SK-N-MC (cell line): ENCODE measurements at regions not wholly inside any gene's neighbourhood (a gene's known extent, or its start where the extent isn't known, plus 50 kb on each side); places are given as distances from the start of the nearest gene placed in this dataset.

ENCODE experiments used
- DNase-seq: peaks from one replicate; pipeline ENCODE4 v3.0.0-alpha.2; 2011; ENCODE audit warnings: low read depth, low spot score
- H3K27ac ChIP-seq: fragments of 200-600 bp; sonication (generic); 2 replicates; pipeline ENCODE4 v1.5.1; 2016; ENCODE audit warnings: mixed run types
- H3K36me3 ChIP-seq: fragments of 200-600 bp; sonication (generic); 2 replicates; pipeline ENCODE4 v1.6.1; 2017; ENCODE audit warnings: antibody characterized with exemption, low read length, mixed read lengths; ENCODE audit not compliant: insufficient read depth
- H3K4me3 ChIP-seq: fragments of 200-600 bp; sonication (generic); 2 replicates; pipeline ENCODE4 v1.5.1; 2016
- H3K9ac ChIP-seq: fragments of 200-600 bp; sonication (generic); 2 replicates; pipeline ENCODE4 v1.8.0; 2017; ENCODE audit warnings: mixed run types, mixed read lengths; ENCODE audit not compliant: insufficient read length
- H3K9me3 ChIP-seq: fragments of 200-600 bp; sonication (generic); 2 replicates; pipeline ENCODE4 v1.6.1; 2017; ENCODE audit warnings: low read depth, mild to moderate bottlenecking, antibody characterized with exemption, low read length, moderate library complexity, mixed read lengths
- EZH2 ChIP-seq: fragments of 200-600 bp; sonication (generic); IDR thresholded peaks from one replicate; pipeline ENCODE4 v1.6.1; 2017; ENCODE audit warnings: antibody characterized with exemption
- FOXP2 ChIP-seq: optimal IDR thresholded peaks from 2 replicates; pipeline ENCODE3; 2011; ENCODE audit warnings: mild to moderate bottlenecking, moderate library complexity; ENCODE audit not compliant: insufficient read depth; ENCODE audit errors: extremely low read length, control extremely low read depth
- POLR2AphosphoS5 ChIP-seq: IDR thresholded peaks from 2 replicates; pipeline ENCODE4 v1.6.1; 2012; ENCODE audit warnings: mild to moderate bottlenecking, low read depth, low read length, borderline replicate concordance

GRCh38 chr13:22455036-22455435, 725.7 kb upstream of the SGCG start:
- Histone ChIP-seq H3K9ac (no peak overlapping the region), H3K4me3 (no peak overlapping the region), H3K36me3 (no peaks in the 10 kb centered on the region), H3K9me3 (no peaks in the 10 kb centered on the region), H3K27ac (no peak overlapping the region)
- no peak for DNase-seq
- no peak for TF ChIP-seq FOXP2
- no peak for TF ChIP-seq EZH2
- no peak for TF ChIP-seq POLR2AphosphoS5

GRCh38 chr13:22461854-22462490, 718.8 kb upstream of the SGCG start:
- no peak for DNase-seq
- no peak overlapping the region for H3K27ac ChIP-seq
- H3K4me3 ChIP-seq: no peak overlapping the region
- TF ChIP-seq EZH2: no peak
- TF ChIP-seq FOXP2: no peak
- TF ChIP-seq POLR2AphosphoS5: no peak
- H3K9ac ChIP-seq: no peak overlapping the region
- no peaks in the 10 kb centered on the region for H3K9me3 ChIP-seq
- H3K36me3 ChIP-seq: no peaks in the 10 kb centered on the region

- Histone ChIP-seq H3K4me3 (no peak overlapping the region), H3K27ac (no peak overlapping the region), H3K9me3 (no peaks in the 10 kb centered on the region), H3K9ac (no peak overlapping the region), H3K36me3 (no peaks in the 10 kb centered on the region)
- TF ChIP-seq EZH2 (no peak), FOXP2 (no peak), POLR2AphosphoS5 (no peak)
- DNase-seq: no peak
Observed at GRCh38 chr13:22463089-22463488, 717.7 kb upstream of the SGCG start.

- H3K36me3 ChIP-seq: no peaks in the 10 kb centered on the region
- no peak for TF ChIP-seq POLR2AphosphoS5
- TF ChIP-seq FOXP2: no peak
- no peak for TF ChIP-seq EZH2
- DNase-seq: no peak
- no peak overlapping the region for H3K9ac ChIP-seq
- no peak overlapping the region for H3K4me3 ChIP-seq
- no peak overlapping the region for H3K27ac ChIP-seq
- H3K9me3 ChIP-seq: no peaks in the 10 kb centered on the region
Observed at GRCh38 chr13:22468045-22468444, 712.7 kb upstream of the SGCG start.

- no peak overlapping the region for H3K9ac ChIP-seq
- DNase-seq: no peak
- H3K4me3 ChIP-seq: no peak overlapping the region
- H3K9me3 ChIP-seq: no peaks in the 10 kb centered on the region
- H3K27ac ChIP-seq: no peak overlapping the region
- H3K36me3 ChIP-seq: no peaks in the 10 kb centered on the region
- TF ChIP-seq EZH2: no peak
- TF ChIP-seq FOXP2: no peak
- TF ChIP-seq POLR2AphosphoS5: no peak
Observed at GRCh38 chr13:22468824-22469223, 712.0 kb upstream of the SGCG start.

GRCh38 chr13:22469452-22469851, 711.3 kb upstream of the SGCG start:
- H3K27ac ChIP-seq: no peak overlapping the region
- TF ChIP-seq FOXP2: no peak
- no peak for TF ChIP-seq POLR2AphosphoS5

GRCh38 chr13:22470075-22470474, 710.7 kb upstream of the SGCG start:
- no peaks in the 10 kb centered on the region for H3K36me3 ChIP-seq
- H3K4me3 ChIP-seq: no peak overlapping the region
- no peak for DNase-seq
- H3K27ac ChIP-seq: no peak overlapping the region
- H3K9ac ChIP-seq: no peak overlapping the region
- no peaks in the 10 kb centered on the region for H3K9me3 ChIP-seq
- no peak for TF ChIP-seq FOXP2
- TF ChIP-seq EZH2: no peak
- TF ChIP-seq POLR2AphosphoS5: no peak

More at GRCh38 chr13:22469452-22469851, 711.3 kb upstream of the SGCG start:
- Histone ChIP-seq H3K4me3 (no peak overlapping the region), H3K9me3 (no peaks in the 10 kb centered on the region), H3K36me3 (no peaks in the 10 kb centered on the region), H3K9ac (no peak overlapping the region)
- no peak for DNase-seq

GRCh38 chr13:22482496-22483000, 698.2 kb upstream of the SGCG start:
- Histone ChIP-seq H3K9ac (no peak overlapping the region), H3K27ac (no peak overlapping the region), H3K4me3 (no peak overlapping the region), H3K36me3 (no peaks in the 10 kb centered on the region), H3K9me3 (no peaks in the 10 kb centered on the region)
- no peak for DNase-seq
- TF ChIP-seq EZH2: no peak

GRCh38 chr13:22483276-22483675, 697.5 kb upstream of the SGCG start:
- TF ChIP-seq EZH2: no peak
- no peak for TF ChIP-seq POLR2AphosphoS5
- TF ChIP-seq FOXP2: no peak
- Histone ChIP-seq H3K9ac (no peak overlapping the region), H3K27ac (no peak overlapping the region), H3K36me3 (no peaks in the 10 kb centered on the region), H3K4me3 (no peak overlapping the region), H3K9me3 (no peaks in the 10 kb centered on the region)
- DNase-seq: no peak
